ENCODE measurements at regions not wholly inside any gene's neighbourhood (a gene's known extent, or its start where the extent isn't known, plus 50 kb on each side); places are given as distances from the start of the nearest gene placed in this dataset.

GRCh38 chr13:31441800-31442510, 242.2 kb downstream of the B3GLCT start:
- DNase-seq (ENCODE audit: low read depth, low spot score), result no peak

- DNase-seq (ENCODE audit: low read depth, low spot score), result no peak
Measured at GRCh38 chr13:31442571-31442970, 242.8 kb downstream of the B3GLCT start.

- DNase-seq (ENCODE audit: low read depth, low spot score), result no peak
Measured at GRCh38 chr13:31444266-31444856, 244.6 kb downstream of the B3GLCT start.

- no peak for DNase-seq (ENCODE audit: low read depth, low spot score)
Measured at GRCh38 chr13:31452525-31452924, 252.8 kb downstream of the B3GLCT start.

- DNase-seq (ENCODE audit: low read depth, low spot score), result no peak
Measured at GRCh38 chr13:31455581-31455980, 255.8 kb downstream of the B3GLCT start.

- no peak for DNase-seq (ENCODE audit: low read depth, low spot score)
Measured at GRCh38 chr13:31456056-31456455, 256.3 kb downstream of the B3GLCT start.

GRCh38 chr13:31460061-31460460, 260.3 kb downstream of the B3GLCT start:
- no peak for DNase-seq (ENCODE audit: low read depth, low spot score)

- DNase-seq (ENCODE audit: low read depth, low spot score), result no peak
Measured at GRCh38 chr13:31461923-31462322, 262.1 kb downstream of the B3GLCT start.

GRCh38 chr13:31462766-31463165, 263.0 kb downstream of the B3GLCT start:
- no peak for DNase-seq (ENCODE audit: low read depth, low spot score)

- DNase-seq (ENCODE audit: low read depth, low spot score), result no peak
Measured at GRCh38 chr13:31468114-31468902, 268.5 kb downstream of the B3GLCT start.

- no peak for DNase-seq (ENCODE audit: low read depth, low spot score)
Measured at GRCh38 chr13:31469377-31469776, 269.6 kb downstream of the B3GLCT start.

GRCh38 chr13:31476266-31476665, 263.1 kb upstream of the RXFP2 start:
- DNase-seq (ENCODE audit: low read depth, low spot score), result no peak

- DNase-seq (ENCODE audit: low read depth, low spot score), result no peak
Measured at GRCh38 chr13:31476753-31477152, 262.6 kb upstream of the RXFP2 start.

GRCh38 chr13:31477961-31478360, 261.4 kb upstream of the RXFP2 start:
- DNase-seq (ENCODE audit: low read depth, low spot score), result no peak

- no peak for DNase-seq (ENCODE audit: low read depth, low spot score)
Measured at GRCh38 chr13:31485183-31485582, 254.1 kb upstream of the RXFP2 start.

GRCh38 chr13:31485651-31486051, 253.7 kb upstream of the RXFP2 start:
- DNase-seq (ENCODE audit: low read depth, low spot score), result no peak

GRCh38 chr13:31495336-31495735, 244.0 kb upstream of the RXFP2 start:
- no peak for DNase-seq (ENCODE audit: low read depth, low spot score)

GRCh38 chr13:31499274-31499673, 240.1 kb upstream of the RXFP2 start:
- no peak for DNase-seq (ENCODE audit: low read depth, low spot score)

GRCh38 chr13:31503626-31504025, 235.7 kb upstream of the RXFP2 start:
- no peak for DNase-seq (ENCODE audit: low read depth, low spot score)

- DNase-seq (ENCODE audit: low read depth, low spot score), result no peak
Measured at GRCh38 chr13:31504918-31505317, 234.4 kb upstream of the RXFP2 start.

GRCh38 chr13:31512331-31512730, 227.0 kb upstream of the RXFP2 start:
- DNase-seq (ENCODE audit: low read depth, low spot score), result no peak

GRCh38 chr13:31514932-31515331, 224.4 kb upstream of the RXFP2 start:
- DNase-seq (ENCODE audit: low read depth, low spot score), result no peak

- no peak for DNase-seq (ENCODE audit: low read depth, low spot score)
Measured at GRCh38 chr13:31515427-31515826, 223.9 kb upstream of the RXFP2 start.

All from iPS DF 19.7 (cell line).